OCI-LY3 (cell line): ENCODE measurements at regions not wholly inside any gene's neighbourhood (a gene's known extent, or its start where the extent isn't known, plus 50 kb on each side); places are given as distances from the start of the nearest gene placed in this dataset.
A peak's percentile ranks its signal among the peaks of the same experiment; 100 is the strongest.

Source experiments
- H2AFZ ChIP-seq: fragments of 200-600, 300-600 bp; shearing (Covaris generic); 2 replicates; pipeline ENCODE4 v1.6.0; 2014; ENCODE audit warnings: antibody characterized with exemption, low read depth, low read length
- H3K27ac ChIP-seq: fragments of 200-600, 300-600 bp; sonication (generic); 2 replicates; pipeline ENCODE4 v1.5.1; 2014; ENCODE audit warnings: mild to moderate bottlenecking, low read length, moderate library complexity, mixed read lengths
- H3K27me3 ChIP-seq: fragments of 200-600, 300-600 bp; sonication (generic); 2 replicates; pipeline ENCODE4 v1.6.1; 2014; ENCODE audit warnings: low read depth, low read length, mixed read lengths
- H3K36me3 ChIP-seq: fragments of 200-600, 300-600 bp; sonication (generic); replicated peaks from 2 replicates; pipeline ENCODE3; 2014; ENCODE audit warnings: low read depth, low read length, mixed read lengths
- H3K4me1 ChIP-seq: fragments of 300-600, 200-600 bp; sonication (generic); 2 replicates; pipeline ENCODE4 v1.6.1; 2014; ENCODE audit warnings: low read length, mixed read lengths
- H3K4me2 ChIP-seq: fragments of 200-600, 300-600 bp; sonication (generic); 2 replicates; pipeline ENCODE4 v1.6.1; 2014; ENCODE audit warnings: low read length, mixed read lengths
- H3K4me3 ChIP-seq: fragments of 300-600, 200-600 bp; sonication (generic); 2 replicates; pipeline ENCODE4 v1.5.1; 2014; ENCODE audit warnings: antibody characterized with exemption, mild to moderate bottlenecking, low read length, moderate library complexity
- H3K79me2 ChIP-seq: fragments of 300-600, 200-600 bp; shearing (Covaris generic); 2 replicates; pipeline ENCODE4 v1.6.1; 2014; ENCODE audit warnings: mild to moderate bottlenecking, low read length, mixed read lengths
- H3K9ac ChIP-seq: fragments of 300-600, 200-600 bp; shearing (Covaris generic); 2 replicates; pipeline ENCODE4 v1.6.0; 2014; ENCODE audit warnings: mild to moderate bottlenecking, low read length, moderate library complexity
- H3K9me3 ChIP-seq: fragments of 200-600, 300-600 bp; shearing (Covaris generic); 2 replicates; pipeline ENCODE4 v1.6.1; 2014; ENCODE audit warnings: low read length, mixed read lengths; ENCODE audit not compliant: insufficient read depth
- H4K20me1 ChIP-seq: fragments of 200-600, 300-600 bp; sonication (generic); 2 replicates; pipeline ENCODE4 v1.6.1; 2016; ENCODE audit warnings: low read length, mixed read lengths; ENCODE audit not compliant: insufficient read depth
- CTCF ChIP-seq: fragments of 200-600, 300-600 bp; sonication (generic); IDR thresholded peaks from 2 replicates; pipeline ENCODE4 v1.5.1; 2014; ENCODE audit warnings: antibody characterized with exemption, low read length, low read depth
- EZH2phosphoT487 ChIP-seq: fragments of 200-600 bp; shearing (Covaris generic); IDR thresholded peaks from 2 replicates; pipeline ENCODE4 v1.6.1; 2018; ENCODE audit warnings: antibody characterized with exemption, mixed run types, low read depth

GRCh38 chr1:177429234-177429633 lies 258.5 kb downstream of the BRINP2 start:
- no peak for TF ChIP-seq EZH2phosphoT487
- TF ChIP-seq CTCF = peak; percentile 38
- Histone ChIP-seq H3K4me3 (no peak overlapping the region), H3K9ac (no peak overlapping the region), H3K27ac (no peak overlapping the region), H3K4me1 (peaks cover 8% of the 10 kb centered on the region), H3K4me2 (no peak overlapping the region), H3K27me3 (no peaks in the 10 kb centered on the region), H2AFZ (no peak overlapping the region), H3K79me2 (no peaks in the 10 kb centered on the region), H3K36me3 (no peaks in the 10 kb centered on the region), H4K20me1 (no peaks in the 10 kb centered on the region), H3K9me3 (no peaks in the 10 kb centered on the region)

- Histone ChIP-seq H3K4me2 (no peak overlapping the region), H3K27me3 (no peaks in the 10 kb centered on the region), H3K4me1 (peaks cover 8% of the 10 kb centered on the region), H2AFZ (no peak overlapping the region), H3K79me2 (no peaks in the 10 kb centered on the region), H3K4me3 (no peak overlapping the region), H4K20me1 (no peaks in the 10 kb centered on the region), H3K27ac (no peak overlapping the region), H3K9ac (no peak overlapping the region), H3K9me3 (no peaks in the 10 kb centered on the region), H3K36me3 (no peaks in the 10 kb centered on the region)
- TF ChIP-seq CTCF (no peak), EZH2phosphoT487 (no peak)
Observed at GRCh38 chr1:177427811-177428210, 257.1 kb downstream of the BRINP2 start.

- H3K4me1 ChIP-seq = peaks cover 8% of the 10 kb centered on the region
- H2AFZ ChIP-seq = no peak overlapping the region
- no peak for TF ChIP-seq CTCF
- TF ChIP-seq EZH2phosphoT487 = no peak
- H3K4me3 ChIP-seq = no peak overlapping the region
- no peak overlapping the region for H3K9ac ChIP-seq
- H3K36me3 ChIP-seq = no peaks in the 10 kb centered on the region
- H3K27ac ChIP-seq = no peak overlapping the region
- peak overlapping the region; percentile 4; the same call in 1 of the 2 replicates for H3K4me2 ChIP-seq
- H3K27me3 ChIP-seq = no peaks in the 10 kb centered on the region
- no peaks in the 10 kb centered on the region for H3K79me2 ChIP-seq
- H3K9me3 ChIP-seq = no peaks in the 10 kb centered on the region
- no peaks in the 10 kb centered on the region for H4K20me1 ChIP-seq
Observed at GRCh38 chr1:177426497-177426896, 255.7 kb downstream of the BRINP2 start.

- H4K20me1 ChIP-seq = no peaks in the 10 kb centered on the region
- H3K36me3 ChIP-seq = no peaks in the 10 kb centered on the region
- H3K4me1 ChIP-seq = peaks cover 8% of the 10 kb centered on the region
- no peak overlapping the region for H3K4me2 ChIP-seq
- no peak overlapping the region for H2AFZ ChIP-seq
- no peak overlapping the region for H3K9ac ChIP-seq
- H3K9me3 ChIP-seq = no peaks in the 10 kb centered on the region
- H3K4me3 ChIP-seq = no peak overlapping the region
- no peaks in the 10 kb centered on the region for H3K79me2 ChIP-seq
- H3K27me3 ChIP-seq = no peaks in the 10 kb centered on the region
- TF ChIP-seq CTCF (no peak), EZH2phosphoT487 (no peak)
- H3K27ac ChIP-seq = no peak overlapping the region
Observed at GRCh38 chr1:177425199-177425598, 254.4 kb downstream of the BRINP2 start.
